ENCODE measurements at regions not wholly inside any gene's neighbourhood (a gene's known extent, or its start where the extent isn't known, plus 50 kb on each side); places are given as distances from the start of the nearest gene placed in this dataset.

DNA sequence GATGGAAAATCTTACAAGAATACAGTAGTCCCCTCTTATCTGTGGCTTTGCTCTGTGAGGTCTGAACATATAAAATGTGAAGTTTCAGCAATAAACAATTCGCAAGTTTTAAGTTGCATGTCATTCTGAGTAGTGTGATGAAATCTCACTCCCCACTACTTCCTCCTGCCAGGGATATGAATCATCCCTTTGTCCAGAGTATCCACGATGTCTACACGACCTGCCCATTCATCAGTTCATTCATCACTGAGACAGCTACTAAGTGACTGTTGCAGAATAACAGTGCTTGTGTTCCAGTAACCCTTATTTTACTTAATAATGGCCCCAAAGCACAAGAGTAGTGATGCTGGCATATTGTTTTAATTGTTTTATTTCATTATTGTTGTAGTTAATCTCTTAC lies 489.2 kb upstream of the UBE2E2 start:
- H3K9me3 ChIP-seq (replicated peaks; ENCODE audit: control insufficient read depth, insufficient read depth, low read length), result peaks cover 4% of the 10 kb centered on the region
- TF ChIP-seq FOS (IDR thresholded peaks at IDR 0.05; ENCODE audit: borderline replicate concordance, insufficient read depth, low read length) (no peak), MYC (IDR thresholded peaks at IDR 0.05; ENCODE audit: low read depth, low read length) (no peak), JUN (IDR thresholded peaks at IDR 0.05; ENCODE audit: borderline replicate concordance, insufficient read depth, insufficient read length, low read depth) (no peak), POLR2AphosphoS5 (IDR thresholded peaks at IDR 0.05; ENCODE audit: insufficient read depth, low read depth, low read length) (no peak), GATA2 (IDR thresholded peaks at IDR 0.05; ENCODE audit: insufficient read depth, insufficient read length, low read depth, low read length) (no peak), EZH2 (IDR thresholded peaks at IDR 0.05; ENCODE audit: borderline replicate concordance, low read depth, low read length, severe bottlenecking) (no peak), POLR2A (IDR thresholded peaks at IDR 0.05; ENCODE audit: low read depth, low read length) (no peak)
- TF ChIP-seq, protein P1, sequence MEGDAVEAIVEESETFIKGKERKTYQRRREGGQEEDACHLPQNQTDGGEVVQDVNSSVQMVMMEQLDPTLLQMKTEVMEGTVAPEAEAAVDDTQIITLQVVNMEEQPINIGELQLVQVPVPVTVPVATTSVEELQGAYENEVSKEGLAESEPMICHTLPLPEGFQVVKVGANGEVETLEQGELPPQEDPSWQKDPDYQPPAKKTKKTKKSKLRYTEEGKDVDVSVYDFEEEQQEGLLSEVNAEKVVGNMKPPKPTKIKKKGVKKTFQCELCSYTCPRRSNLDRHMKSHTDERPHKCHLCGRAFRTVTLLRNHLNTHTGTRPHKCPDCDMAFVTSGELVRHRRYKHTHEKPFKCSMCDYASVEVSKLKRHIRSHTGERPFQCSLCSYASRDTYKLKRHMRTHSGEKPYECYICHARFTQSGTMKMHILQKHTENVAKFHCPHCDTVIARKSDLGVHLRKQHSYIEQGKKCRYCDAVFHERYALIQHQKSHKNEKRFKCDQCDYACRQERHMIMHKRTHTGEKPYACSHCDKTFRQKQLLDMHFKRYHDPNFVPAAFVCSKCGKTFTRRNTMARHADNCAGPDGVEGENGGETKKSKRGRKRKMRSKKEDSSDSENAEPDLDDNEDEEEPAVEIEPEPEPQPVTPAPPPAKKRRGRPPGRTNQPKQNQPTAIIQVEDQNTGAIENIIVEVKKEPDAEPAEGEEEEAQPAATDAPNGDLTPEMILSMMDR (IDR thresholded peaks at IDR 0.05; ENCODE audit: extremely low read depth in 1 of 2, insufficient read depth in 1 of 2, low read depth in 1 of 2, low read length in 2 of 2), result no peak
- TF ChIP-seq, protein P2, sequence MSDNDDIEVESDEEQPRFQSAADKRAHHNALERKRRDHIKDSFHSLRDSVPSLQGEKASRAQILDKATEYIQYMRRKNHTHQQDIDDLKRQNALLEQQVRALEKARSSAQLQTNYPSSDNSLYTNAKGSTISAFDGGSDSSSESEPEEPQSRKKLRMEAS (IDR thresholded peaks at IDR 0.05; ENCODE audit: insufficient read depth, insufficient read length), result no peak
- BruUV-seq (replicated peaks), result no TSS peak
- no peak overlapping the region for H2AFZ ChIP-seq (ENCODE audit: low read depth, low read length)
- POLR2A ChIA-PET, result no interaction called here
- H4K20me1 ChIP-seq (replicated peaks; ENCODE audit: control insufficient read depth, extremely low read depth, insufficient read depth, low read length), result no peaks in the 10 kb centered on the region
- H3K9ac ChIP-seq (replicated peaks; ENCODE audit: extremely low read depth, insufficient read depth, low read length), result no peak overlapping the region
- no peak overlapping the region for H3K4me3 ChIP-seq (replicated peaks in 1 of 3; ENCODE audit: insufficient read depth in 1 of 3, low read depth in 1 of 3, low read length in 3 of 3)
- H3K36me3 ChIP-seq (ENCODE audit: control insufficient read depth in 2 of 2, extremely low read depth in 1 of 2, insufficient read depth in 2 of 2, low read length in 2 of 2), result no peaks in the 10 kb centered on the region
- no peaks in the 10 kb centered on the region for H3K79me2 ChIP-seq (ENCODE audit: control insufficient read depth, insufficient read depth, low read length)
- DNase-seq (ENCODE audit: low read depth, low spot score), result no peak
- H3K27me3 ChIP-seq (ENCODE audit: control insufficient read depth in 2 of 2, insufficient read depth in 2 of 2, low read length in 2 of 2), result no peaks in the 10 kb centered on the region
- intact Hi-C loops (cut with micrococcal nuclease) (no loop called here), dilution Hi-C loops (cut with MboI; ENCODE audit: extremely low pct_ligation_motif_present, low sequenced_read_pairs) (no loop called here)
- CTCF ChIA-PET, result no interaction called here
- no peaks in the 10 kb centered on the region for H3K4me1 ChIP-seq (ENCODE audit: control insufficient read depth, extremely low read depth, insufficient read depth, low read length)
- H3K4me2 ChIP-seq (ENCODE audit: insufficient read depth, low read length), result no peak overlapping the region
- H3K27ac ChIP-seq (ENCODE audit: insufficient read depth, low read depth, low read length), result no peak overlapping the region
- no peak for FAIRE-seq
- no peaks in the 10 kb centered on the region for H3K9me1 ChIP-seq (replicated peaks; ENCODE audit: control insufficient read depth, extremely low read depth, insufficient read depth, low read length)

Measured in endothelial cell of umbilical vein (primary cell).